UCSD-AML1 (cell line): ENCODE measurements at regions not wholly inside any gene's neighbourhood (a gene's known extent, or its start where the extent isn't known, plus 50 kb on each side); places are given as distances from the start of the nearest gene placed in this dataset.
"Not testable (repeated sequence)": the region's sequence is repeated elsewhere in the genome, so short reads cannot be mapped to it uniquely, and the experiment has no call there.

Experiments
- DNase-seq: peaks from one replicate; lab custom pipeline; 2025; ENCODE audit not compliant: unreplicated experiment; lab: John Stamatoyannopoulos, UW

- peak; percentile 30 for DNase-seq
Measured at GRCh38 chr6:27547157-27548075, 74.5 kb upstream of the ZNF184 start.

- no peak for DNase-seq
Measured at GRCh38 chr6:27546522-27546921, 73.6 kb upstream of the ZNF184 start.

- DNase-seq: no peak
Measured at GRCh38 chr6:27545271-27546046, 72.6 kb upstream of the ZNF184 start.

- no peak for DNase-seq
Measured at GRCh38 chr6:27544612-27545260, 71.8 kb upstream of the ZNF184 start.

- DNase-seq: not testable (repeated sequence)
Measured at GRCh38 chr6:27544135-27544534, 71.2 kb upstream of the ZNF184 start.

- DNase-seq: no peak
Measured at GRCh38 chr6:27542485-27542884, 69.6 kb upstream of the ZNF184 start.

- no peak for DNase-seq
Measured at GRCh38 chr6:27541933-27542297, 69.0 kb upstream of the ZNF184 start.

GRCh38 chr6:27541212-27541932 is 68.5 kb upstream of the ZNF184 start:
- no peak for DNase-seq

GRCh38 chr6:27539551-27539950 is 66.6 kb upstream of the ZNF184 start:
- DNase-seq: no peak

GRCh38 chr6:27532820-27533538 is 60.1 kb upstream of the ZNF184 start:
- no peak for DNase-seq

GRCh38 chr6:27531772-27532459 is 59.0 kb upstream of the ZNF184 start:
- DNase-seq: no peak

- not testable (repeated sequence) for DNase-seq
Measured at GRCh38 chr6:27529796-27530195, 56.9 kb upstream of the ZNF184 start.

GRCh38 chr6:27528714-27529113 is 55.8 kb upstream of the ZNF184 start:
- no peak for DNase-seq
